HEK293 (cell line): ENCODE measurements at regions not wholly inside any gene's neighbourhood (a gene's known extent, or its start where the extent isn't known, plus 50 kb on each side); places are given as distances from the start of the nearest gene placed in this dataset.
"Not testable (repeated sequence)": the region's sequence is repeated elsewhere in the genome, so short reads cannot be mapped to it uniquely, and the experiment has no call there.

Source experiments
- CTCF ChIA-PET: fragments of 350-600 bp; formaldehyde crosslinking; extraction: SDS; loops from one replicate; lab custom pipeline; 2021; ENCODE audit warnings: antibody characterized with exemption; lab: Yijun Ruan, JAX
- POLR2A ChIA-PET: fragments of 300-600 bp; formaldehyde crosslinking; extraction: SDS; loops from one replicate; lab custom pipeline; 2020; ENCODE audit warnings: antibody characterized with exemption, inconsistent platforms; lab: Yijun Ruan, JAX
- H3K27ac ChIP-seq: fragments of 200-500 bp; sonication (Bioruptor generic); 2 replicates; pipeline ENCODE4 v1.5.1; 2014; ENCODE audit warnings: low read depth, low read length, control low read depth, inconsistent platforms; ENCODE audit errors: extremely low read depth
- H3K36me3 ChIP-seq, 2 experiments: fragments of 200-500 bp in 1 of 2; sonication (Bioruptor generic) in 1 of 2; 1 replicate in 1 of 2; 2 replicates in 1 of 2; pipeline ENCODE4 v1.5.1; 2014 to 2017; ENCODE audit warnings: inconsistent platforms in 2 of 2, low read length in 2 of 2; ENCODE audit not compliant: control insufficient read depth in 2 of 2, insufficient read depth in 1 of 2
- H3K4me1 ChIP-seq: fragments of 200-500 bp; sonication (Bioruptor generic); 2 replicates; pipeline ENCODE4 v1.5.1; 2014; ENCODE audit warnings: mild to moderate bottlenecking, low read length, inconsistent platforms; ENCODE audit not compliant: control insufficient read depth, insufficient read depth
- H3K4me3 ChIP-seq: 2 replicates; pipeline ENCODE4 v1.5.1; 2011; ENCODE audit warnings: low read depth, mild to moderate bottlenecking, control low read depth, low read length, moderate library complexity
- H3K9me3 ChIP-seq: fragments of 200-500 bp; sonication (Bioruptor generic); 2 replicates; pipeline ENCODE4 v1.5.1; 2014; ENCODE audit warnings: low read depth, low read length, inconsistent platforms; ENCODE audit not compliant: control insufficient read depth, insufficient read depth
- FEZF1 ChIP-seq: fragments of 450-650 bp; formaldehyde crosslinking; IDR thresholded peaks from 2 replicates; pipeline ENCODE4 v1.5.1; 2016; ENCODE audit warnings: missing biosample characterization, missing genetic modification characterization
- IKZF3 ChIP-seq: fragments of 450-650 bp; IDR thresholded peaks from 2 replicates; pipeline ENCODE4 v1.5.0; 2018; ENCODE audit warnings: missing biosample characterization, mild to moderate bottlenecking, missing genetic modification characterization, moderate library complexity
- KLF1 ChIP-seq: fragments of 450-650 bp; formaldehyde crosslinking; IDR thresholded peaks from 2 replicates; pipeline ENCODE4 v1.5.1; 2016; ENCODE audit warnings: missing biosample characterization, missing genetic modification characterization
- KLF10 ChIP-seq: fragments of 450-650 bp; IDR thresholded peaks from 2 replicates; pipeline ENCODE4 v1.5.1; 2018; ENCODE audit warnings: missing biosample characterization, mild to moderate bottlenecking, missing genetic modification characterization
- KLF7 ChIP-seq: fragments of 450-650 bp; formaldehyde crosslinking; IDR thresholded peaks from 2 replicates; pipeline ENCODE4 v1.5.1; 2016; ENCODE audit warnings: missing biosample characterization, missing genetic modification characterization, borderline replicate concordance
- KLF9 ChIP-seq: fragments of 450-650 bp; formaldehyde crosslinking; IDR thresholded peaks from 2 replicates; pipeline ENCODE4 v1.5.1; 2016; ENCODE audit warnings: missing biosample characterization, missing genetic modification characterization, low read depth
- SALL2 ChIP-seq: fragments of 450-650 bp; formaldehyde crosslinking; IDR thresholded peaks from 2 replicates; pipeline ENCODE4 v1.5.0; 2017; ENCODE audit warnings: missing biosample characterization, mild to moderate bottlenecking, missing genetic modification characterization, borderline replicate concordance
- SCRT1 ChIP-seq: fragments of 450-650 bp; formaldehyde crosslinking; IDR thresholded peaks from 2 replicates; pipeline ENCODE4 v1.5.1; 2016; ENCODE audit warnings: missing biosample characterization, missing genetic modification characterization, borderline replicate concordance
- SETDB1 ChIP-seq: IDR thresholded peaks from one replicate; pipeline ENCODE4 v1.6.1; 2017; ENCODE audit warnings: mild to moderate bottlenecking, low read length, moderate library complexity, mixed read lengths; ENCODE audit not compliant: insufficient read length
- WT1 ChIP-seq: fragments of 450-650 bp; formaldehyde crosslinking; IDR thresholded peaks from 2 replicates; pipeline ENCODE4 v1.5.1; 2016; ENCODE audit warnings: missing biosample characterization, missing genetic modification characterization
- ZBTB21 ChIP-seq: fragments of 450-650 bp; formaldehyde crosslinking; IDR thresholded peaks from 2 replicates; pipeline ENCODE4 v1.5.1; 2017; ENCODE audit warnings: missing biosample characterization, missing genetic modification characterization
- ZNF133 ChIP-seq: fragments of 450-650 bp; formaldehyde crosslinking; IDR thresholded peaks from 2 replicates; pipeline ENCODE4 v1.5.1; 2016; ENCODE audit warnings: missing biosample characterization, missing genetic modification characterization
- ZNF146 ChIP-seq: fragments of 450-650 bp; formaldehyde crosslinking; IDR thresholded peaks from 2 replicates; pipeline ENCODE4 v1.5.1; 2016; ENCODE audit warnings: missing biosample characterization, missing genetic modification characterization
- ZNF223 ChIP-seq: fragments of 450-650 bp; formaldehyde crosslinking; IDR thresholded peaks from 2 replicates; pipeline ENCODE4 v1.5.1; 2016; ENCODE audit warnings: missing biosample characterization, missing genetic modification characterization
- ZNF23 ChIP-seq: fragments of 450-650 bp; formaldehyde crosslinking; IDR thresholded peaks from 2 replicates; pipeline ENCODE4 v1.5.1; 2016; ENCODE audit warnings: missing biosample characterization, missing genetic modification characterization, borderline replicate concordance
- ZNF335 ChIP-seq: fragments of 450-650 bp; formaldehyde crosslinking; conservative IDR thresholded peaks from 2 replicates; pipeline ENCODE4 v1.5.1; 2016; ENCODE audit warnings: missing biosample characterization, missing genetic modification characterization
- ZNF549 ChIP-seq: fragments of 450-650 bp; IDR thresholded peaks from 2 replicates; pipeline ENCODE4 v1.5.1; 2018; ENCODE audit warnings: missing biosample characterization, missing genetic modification characterization, mild to moderate bottlenecking, inconsistent platforms, moderate library complexity
- ZNF561 ChIP-seq: fragments of 450-650 bp; IDR thresholded peaks from 2 replicates; pipeline ENCODE4 v1.5.1; 2018; ENCODE audit warnings: missing biosample characterization, missing genetic modification characterization, borderline replicate concordance
- ZNF571 ChIP-seq: fragments of 450-650 bp; formaldehyde crosslinking; IDR thresholded peaks from 2 replicates; pipeline ENCODE4 v1.5.0; 2017; ENCODE audit warnings: missing biosample characterization, missing genetic modification characterization
- ZNF623 ChIP-seq: fragments of 450-650 bp; formaldehyde crosslinking; IDR thresholded peaks from 2 replicates; pipeline ENCODE4 v1.5.1; 2016; ENCODE audit warnings: missing biosample characterization, missing genetic modification characterization
- ZNF624 ChIP-seq: fragments of 450-650 bp; formaldehyde crosslinking; IDR thresholded peaks from 2 replicates; pipeline ENCODE4 v1.5.1; 2017; ENCODE audit warnings: missing biosample characterization, missing genetic modification characterization
- ZNF658 ChIP-seq: fragments of 450-650 bp; formaldehyde crosslinking; IDR thresholded peaks from 2 replicates; pipeline ENCODE4; 2016; ENCODE audit warnings: missing biosample characterization, missing genetic modification characterization
- ZNF660 ChIP-seq: fragments of 450-650 bp; IDR thresholded peaks from 2 replicates; pipeline ENCODE4 v1.5.1; 2018; ENCODE audit warnings: missing biosample characterization, mild to moderate bottlenecking, missing genetic modification characterization
- ZNF677 ChIP-seq: fragments of 450-650 bp; IDR thresholded peaks from 2 replicates; pipeline ENCODE4 v1.5.0; 2018; ENCODE audit warnings: missing biosample characterization, mild to moderate bottlenecking, missing genetic modification characterization, moderate library complexity
- ZNF701 ChIP-seq: fragments of 450-650 bp; formaldehyde crosslinking; IDR thresholded peaks from 2 replicates; pipeline ENCODE4 v1.5.1; 2016; ENCODE audit warnings: missing biosample characterization, missing genetic modification characterization
- ZNF76 ChIP-seq: fragments of 450-650 bp; formaldehyde crosslinking; IDR thresholded peaks from 2 replicates; pipeline ENCODE4; 2016; ENCODE audit warnings: low read depth, missing biosample characterization, missing genetic modification characterization, borderline replicate concordance
- ZNF777 ChIP-seq: fragments of 450-650 bp; formaldehyde crosslinking; IDR thresholded peaks from 2 replicates; pipeline ENCODE4 v1.5.1; 2017; ENCODE audit warnings: missing biosample characterization, missing genetic modification characterization, borderline replicate concordance
- ZNF792 ChIP-seq: fragments of 450-650 bp; formaldehyde crosslinking; IDR thresholded peaks from 2 replicates; pipeline ENCODE4 v1.5.1; 2016; ENCODE audit warnings: missing biosample characterization, missing genetic modification characterization
- TF ChIP-seq, protein P1 (sequence below): fragments of 450-650 bp; formaldehyde crosslinking; IDR thresholded peaks from 2 replicates; pipeline ENCODE4 v1.5.1; 2017; ENCODE audit warnings: missing biosample characterization, missing genetic modification characterization
- TF ChIP-seq, protein P2 (sequence below): fragments of 450-650 bp; formaldehyde crosslinking; IDR thresholded peaks from 2 replicates; pipeline ENCODE4 v1.5.1; 2016; ENCODE audit warnings: missing biosample characterization, missing genetic modification characterization
- TF ChIP-seq, protein P3 (sequence below): fragments of 450-650 bp; formaldehyde crosslinking; IDR thresholded peaks from 2 replicates; pipeline ENCODE4; 2016; ENCODE audit warnings: missing biosample characterization, missing genetic modification characterization
- TF ChIP-seq, protein P4 (sequence below): sonication (generic); formaldehyde crosslinking; IDR thresholded peaks from 2 replicates; pipeline ENCODE4 v1.8.1; 2022; ENCODE audit warnings: mild to moderate bottlenecking, moderate library complexity, missing genetic modification reagents

DNA sequence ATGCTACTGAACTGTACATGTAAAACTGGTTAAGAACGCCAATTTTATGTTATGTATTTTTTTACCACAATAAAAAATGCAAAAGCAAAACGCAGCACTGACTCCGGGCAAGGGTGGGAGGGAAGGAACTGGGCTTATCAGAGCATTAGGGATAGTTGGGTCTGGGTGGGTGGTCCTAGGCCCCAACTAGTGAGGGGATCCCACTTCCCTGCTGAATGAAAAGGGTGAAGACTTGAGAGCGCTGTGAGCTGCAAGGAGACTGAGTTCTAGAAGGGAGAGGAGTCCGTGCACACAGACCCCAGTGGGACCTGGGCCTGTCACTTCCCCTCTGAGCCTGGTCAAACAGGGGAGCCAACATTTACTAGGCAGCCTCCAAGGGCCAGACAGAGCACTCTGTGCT, 98.6 kb downstream of the TPRA1 start:
- no peaks in the 10 kb centered on the region for H3K4me1 ChIP-seq
- H3K4me3 ChIP-seq: no peak overlapping the region
- no peaks in the 10 kb centered on the region for H3K36me3 ChIP-seq
- H3K9me3 ChIP-seq: no peaks in the 10 kb centered on the region
- CTCF ChIA-PET: interaction anchor here (0.6 kb wide), 1 partner anchor 70 kb away, joined by 3 read pairs; no protein-coding TSS in a partner anchor
- TF ChIP-seq SETDB1: no peak
- TF ChIP-seq, protein P1, sequence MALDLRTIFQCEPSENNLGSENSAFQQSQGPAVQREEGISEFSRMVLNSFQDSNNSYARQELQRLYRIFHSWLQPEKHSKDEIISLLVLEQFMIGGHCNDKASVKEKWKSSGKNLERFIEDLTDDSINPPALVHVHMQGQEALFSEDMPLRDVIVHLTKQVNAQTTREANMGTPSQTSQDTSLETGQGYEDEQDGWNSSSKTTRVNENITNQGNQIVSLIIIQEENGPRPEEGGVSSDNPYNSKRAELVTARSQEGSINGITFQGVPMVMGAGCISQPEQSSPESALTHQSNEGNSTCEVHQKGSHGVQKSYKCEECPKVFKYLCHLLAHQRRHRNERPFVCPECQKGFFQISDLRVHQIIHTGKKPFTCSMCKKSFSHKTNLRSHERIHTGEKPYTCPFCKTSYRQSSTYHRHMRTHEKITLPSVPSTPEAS (tag by site-specific recombination): no peak
- TF ChIP-seq, protein P2, sequence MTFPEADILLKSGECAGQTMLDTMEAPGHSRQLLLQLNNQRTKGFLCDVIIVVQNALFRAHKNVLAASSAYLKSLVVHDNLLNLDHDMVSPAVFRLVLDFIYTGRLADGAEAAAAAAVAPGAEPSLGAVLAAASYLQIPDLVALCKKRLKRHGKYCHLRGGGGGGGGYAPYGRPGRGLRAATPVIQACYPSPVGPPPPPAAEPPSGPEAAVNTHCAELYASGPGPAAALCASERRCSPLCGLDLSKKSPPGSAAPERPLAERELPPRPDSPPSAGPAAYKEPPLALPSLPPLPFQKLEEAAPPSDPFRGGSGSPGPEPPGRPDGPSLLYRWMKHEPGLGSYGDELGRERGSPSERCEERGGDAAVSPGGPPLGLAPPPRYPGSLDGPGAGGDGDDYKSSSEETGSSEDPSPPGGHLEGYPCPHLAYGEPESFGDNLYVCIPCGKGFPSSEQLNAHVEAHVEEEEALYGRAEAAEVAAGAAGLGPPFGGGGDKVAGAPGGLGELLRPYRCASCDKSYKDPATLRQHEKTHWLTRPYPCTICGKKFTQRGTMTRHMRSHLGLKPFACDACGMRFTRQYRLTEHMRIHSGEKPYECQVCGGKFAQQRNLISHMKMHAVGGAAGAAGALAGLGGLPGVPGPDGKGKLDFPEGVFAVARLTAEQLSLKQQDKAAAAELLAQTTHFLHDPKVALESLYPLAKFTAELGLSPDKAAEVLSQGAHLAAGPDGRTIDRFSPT (tag by site-specific recombination): no peak
- TF ChIP-seq, protein P3, sequence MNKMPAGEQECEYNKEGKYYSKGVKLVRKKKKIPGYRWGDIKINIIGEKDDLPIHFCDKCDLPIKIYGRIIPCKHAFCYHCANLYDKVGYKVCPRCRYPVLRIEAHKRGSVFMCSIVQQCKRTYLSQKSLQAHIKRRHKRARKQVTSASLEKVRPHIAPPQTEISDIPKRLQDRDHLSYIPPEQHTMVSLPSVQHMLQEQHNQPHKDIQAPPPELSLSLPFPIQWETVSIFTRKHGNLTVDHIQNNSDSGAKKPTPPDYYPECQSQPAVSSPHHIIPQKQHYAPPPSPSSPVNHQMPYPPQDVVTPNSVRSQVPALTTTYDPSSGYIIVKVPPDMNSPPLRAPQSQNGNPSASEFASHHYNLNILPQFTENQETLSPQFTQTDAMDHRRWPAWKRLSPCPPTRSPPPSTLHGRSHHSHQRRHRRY (tag by site-specific recombination): no peak
- TF ChIP-seq ZNF660: no peak
- TF ChIP-seq ZNF777 (tag by site-specific recombination): no peak
- TF ChIP-seq ZBTB21 (tag by site-specific recombination): no peak
- no peak for TF ChIP-seq KLF7 (tag by site-specific recombination)
- no peak for TF ChIP-seq ZNF677 (tag by site-specific recombination)
- TF ChIP-seq ZNF133 (tag by site-specific recombination): no peak
- no peak for TF ChIP-seq ZNF623 (tag by site-specific recombination)
- no peak for TF ChIP-seq ZNF701
- TF ChIP-seq ZNF561: no peak
- TF ChIP-seq KLF10: no peak
- H3K27ac ChIP-seq: no peak overlapping the region
- POLR2A ChIA-PET: no interaction called here

DNA sequence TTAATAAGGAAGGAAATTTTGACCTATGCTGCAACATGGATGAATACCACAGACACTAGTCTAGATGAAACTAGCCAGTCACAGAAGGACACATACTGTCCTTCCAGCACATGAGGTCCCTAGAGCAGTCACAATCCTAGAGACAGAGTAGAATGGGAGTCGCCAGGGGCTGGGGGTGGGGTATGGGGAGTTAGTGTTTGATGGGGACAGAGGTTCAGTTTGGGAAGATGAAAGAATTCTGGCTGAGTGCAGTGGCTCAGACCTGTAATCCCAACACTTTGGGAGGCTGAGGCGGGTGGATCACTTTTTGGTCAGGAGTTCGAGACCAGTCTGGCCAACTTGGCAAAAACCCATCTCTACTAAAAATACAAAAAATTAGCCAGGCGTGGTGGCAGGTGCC, 99.2 kb downstream of the TPRA1 start:
- POLR2A ChIA-PET: no interaction called here
- H3K27ac ChIP-seq: no peak overlapping the region
- CTCF ChIA-PET: interaction anchor here (0.6 kb wide), 2 partner anchors 71 to 1075 kb away, joined by 3 read pairs; no protein-coding TSS in a partner anchor
- H3K9me3 ChIP-seq: no peaks in the 10 kb centered on the region
- H3K36me3 ChIP-seq: no peaks in the 10 kb centered on the region
- H3K4me3 ChIP-seq: no peak overlapping the region
- TF ChIP-seq ZNF146 (tag by site-specific recombination) (no peak), ZNF571 (tag by site-specific recombination) (no peak), KLF1 (tag by site-specific recombination) (no peak), ZNF76 (tag by site-specific recombination) (no peak), FEZF1 (tag by site-specific recombination) (no peak), ZNF624 (tag by site-specific recombination) (no peak), WT1 (tag by site-specific recombination) (no peak), KLF9 (tag by site-specific recombination) (no peak), SALL2 (tag by site-specific recombination) (no peak), ZNF23 (tag by site-specific recombination) (no peak), ZNF792 (no peak), ZNF549 (tag by site-specific recombination) (no peak), ZNF133 (tag by site-specific recombination) (no peak), ZNF335 (tag by site-specific recombination) (no peak), SCRT1 (no peak), ZNF658 (tag by site-specific recombination) (no peak), IKZF3 (tag by site-specific recombination) (no peak), ZNF223 (tag by site-specific recombination) (no peak)
- TF ChIP-seq, protein P4, sequence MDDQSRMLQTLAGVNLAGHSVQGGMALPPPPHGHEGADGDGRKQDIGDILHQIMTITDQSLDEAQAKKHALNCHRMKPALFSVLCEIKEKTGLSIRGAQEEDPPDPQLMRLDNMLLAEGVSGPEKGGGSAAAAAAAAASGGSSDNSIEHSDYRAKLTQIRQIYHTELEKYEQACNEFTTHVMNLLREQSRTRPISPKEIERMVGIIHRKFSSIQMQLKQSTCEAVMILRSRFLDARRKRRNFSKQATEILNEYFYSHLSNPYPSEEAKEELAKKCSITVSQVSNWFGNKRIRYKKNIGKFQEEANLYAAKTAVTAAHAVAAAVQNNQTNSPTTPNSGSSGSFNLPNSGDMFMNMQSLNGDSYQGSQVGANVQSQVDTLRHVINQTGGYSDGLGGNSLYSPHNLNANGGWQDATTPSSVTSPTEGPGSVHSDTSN: no peak
- TF ChIP-seq, all 188 proteins: peak for 0
- no peaks in the 10 kb centered on the region for H3K4me1 ChIP-seq

DNA sequence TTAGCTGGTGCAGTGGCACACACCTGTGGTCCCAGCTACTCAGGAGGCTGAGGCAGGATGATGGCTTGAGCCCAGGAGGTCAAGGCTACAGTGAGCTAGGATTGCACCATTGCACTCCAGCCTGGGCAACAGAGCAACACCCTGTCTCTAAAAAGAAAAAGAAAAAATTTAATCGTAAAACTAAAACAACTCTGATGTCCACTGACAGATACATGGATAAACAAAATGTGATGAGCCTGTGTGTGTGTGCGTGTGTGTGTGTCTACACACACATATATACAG, 99.6 kb downstream of the TPRA1 start:
- CTCF ChIA-PET: interaction anchor here (0.6 kb wide), 1 partner anchor 1075 kb away, joined by 3 read pairs; no protein-coding TSS in a partner anchor
- H3K27ac ChIP-seq, H3K4me3 ChIP-seq, POLR2A ChIA-PET, H3K9me3 ChIP-seq, H3K36me3 ChIP-seq, H3K4me1 ChIP-seq: not testable (repeated sequence)
